ENCODE measurements at regions not wholly inside any gene's neighbourhood (a gene's known extent, or its start where the extent isn't known, plus 50 kb on each side); places are given as distances from the start of the nearest gene placed in this dataset.

DNA sequence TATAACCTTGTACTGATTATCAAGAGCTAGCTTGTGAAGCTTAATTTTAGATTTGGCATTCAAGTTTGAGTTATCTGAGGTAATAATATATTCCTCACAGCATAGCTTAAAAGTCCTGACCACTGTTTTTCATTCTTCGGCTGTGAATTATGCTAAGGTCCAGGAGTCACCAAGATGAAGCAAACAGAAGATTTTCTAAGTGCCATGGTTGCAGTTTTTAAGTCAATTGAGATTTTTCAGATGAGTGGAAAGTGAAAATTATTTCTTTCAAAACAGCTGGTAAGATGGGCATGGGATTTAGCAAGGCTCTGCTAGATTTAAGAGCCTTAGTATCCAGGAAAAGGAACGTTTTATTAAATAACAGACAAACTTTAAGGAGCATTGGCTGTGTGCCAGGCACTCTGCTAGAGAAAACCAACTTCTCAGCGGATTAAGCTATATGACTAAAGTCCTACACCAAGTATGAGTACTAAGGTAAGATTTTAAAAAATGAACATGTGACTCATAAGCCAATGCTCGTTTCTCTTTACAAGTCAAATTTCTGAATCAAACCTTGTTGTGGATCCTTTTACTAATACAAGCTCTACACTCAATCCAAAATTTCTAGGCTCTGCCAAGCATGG lies 149.9 kb upstream of the IL15 start:
- DNase-seq (peak in 1 of 2 donors; percentile 5), ATAC-seq (no peak)
- intact Hi-C loops (cut with DNase I, micrococcal nuclease), result no loop called here

DNA sequence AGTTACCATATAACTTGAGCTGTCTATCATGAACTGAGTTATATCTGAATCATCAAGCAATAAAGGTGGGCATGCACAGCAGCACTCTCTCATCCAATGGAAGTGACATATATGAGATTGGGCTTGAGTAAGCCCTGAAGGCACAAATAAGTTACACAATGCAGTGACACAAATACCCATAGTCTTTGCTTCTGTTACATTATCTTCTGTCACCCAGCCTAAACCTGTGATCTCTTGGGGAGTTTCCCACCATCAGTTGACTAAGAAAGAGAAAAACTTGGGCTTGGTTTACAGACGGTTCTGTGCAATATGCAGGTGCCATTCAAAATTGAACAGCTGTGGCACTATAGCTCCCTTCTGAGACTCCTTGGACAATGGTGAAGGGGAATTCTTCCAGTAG lies 138.8 kb upstream of the IL15 start:
- DNase-seq (no peak), ATAC-seq (no peak)
- intact Hi-C loops (cut with DNase I, micrococcal nuclease), result no loop called here

DNA sequence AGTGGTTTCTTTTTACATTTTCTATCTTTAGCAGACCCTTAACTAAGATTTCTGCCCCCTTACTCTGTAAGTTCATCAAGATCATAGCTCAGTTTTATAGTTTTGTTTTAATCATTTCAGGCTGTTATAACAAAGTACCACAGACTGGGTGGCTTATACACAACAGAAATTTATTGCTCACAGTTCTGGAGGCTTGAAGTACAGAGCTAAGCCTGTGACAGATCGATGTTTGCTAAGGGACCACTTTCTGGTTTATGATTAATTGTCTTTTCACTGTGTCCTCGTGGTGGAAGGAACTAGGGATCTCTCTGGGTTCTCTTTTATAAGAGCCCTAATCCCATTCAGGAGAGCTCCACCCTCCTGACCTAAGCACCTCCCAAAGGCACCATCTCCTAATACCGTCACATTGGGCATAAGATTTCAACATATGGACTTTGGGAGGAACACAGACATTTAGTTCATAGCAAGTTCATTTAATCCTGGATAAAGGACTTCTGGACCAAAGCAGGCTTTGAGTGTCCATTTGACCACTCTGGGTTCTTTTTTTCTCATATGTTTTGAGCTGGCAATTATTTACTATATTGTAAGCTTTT lies 137.0 kb upstream of the IL15 start:
- ATAC-seq (no peak), DNase-seq (no peak)
- intact Hi-C loops (cut with DNase I, micrococcal nuclease), result no loop called here

DNA sequence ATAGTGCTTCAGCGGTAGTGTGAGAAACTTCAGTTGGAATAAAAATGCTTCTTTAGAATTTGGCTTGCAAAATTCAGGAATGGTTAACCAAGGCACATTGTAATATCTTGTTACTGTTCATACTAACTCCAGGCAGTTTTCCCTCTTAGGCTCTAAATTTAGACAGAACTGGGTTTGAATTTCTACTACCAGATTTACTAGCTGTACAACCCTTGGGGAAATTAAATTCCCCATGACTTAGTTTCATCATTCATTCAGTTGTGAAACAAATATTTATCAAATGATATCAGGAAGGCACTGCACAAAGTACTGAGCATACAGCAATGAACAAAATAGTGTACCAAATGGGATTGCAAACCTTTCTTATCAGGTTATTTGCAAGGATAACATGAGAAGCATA lies 135.0 kb upstream of the IL15 start:
- intact Hi-C loops (cut with DNase I, micrococcal nuclease), result no loop called here
- DNase-seq (no peak), ATAC-seq (no peak)

- no peak for DNase-seq
- intact Hi-C loops (cut with DNase I, micrococcal nuclease), result no loop called here
- no peak for ATAC-seq
Observed at GRCh38 chr4:141501931-141502330, 134.5 kb upstream of the IL15 start.

- ATAC-seq (peak; percentile 53), DNase-seq (no peak)
- intact Hi-C loops (cut with DNase I, micrococcal nuclease), result no loop called here
Observed at GRCh38 chr4:141502755-141503154, 133.6 kb upstream of the IL15 start.

DNA sequence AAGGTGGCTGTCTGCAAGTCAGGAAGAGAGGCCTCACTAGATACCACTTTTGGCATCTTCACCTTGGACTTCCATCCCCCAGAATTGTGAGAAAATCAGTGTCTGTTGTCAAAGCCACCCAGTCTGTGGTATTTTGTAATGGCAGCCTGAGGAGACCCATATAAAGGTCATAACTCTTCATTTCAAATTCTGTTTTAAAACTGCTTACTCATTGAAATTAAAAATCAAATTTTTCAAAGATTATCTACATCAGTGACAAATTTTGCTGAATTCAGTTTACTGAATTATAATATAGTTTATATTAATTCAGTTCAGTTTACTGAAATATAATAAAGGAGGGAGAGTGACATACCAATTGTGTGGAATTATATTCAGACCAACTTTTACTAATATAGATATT lies 133.1 kb upstream of the IL15 start:
- ATAC-seq (no peak), DNase-seq (no peak)
- intact Hi-C loops (cut with DNase I, micrococcal nuclease), result no loop called here

GRCh38 chr4:141511055-141511454 lies 125.3 kb upstream of the IL15 start:
- ATAC-seq (no peak), DNase-seq (no peak)
- intact Hi-C loops (cut with DNase I, micrococcal nuclease), result no loop called here

DNA sequence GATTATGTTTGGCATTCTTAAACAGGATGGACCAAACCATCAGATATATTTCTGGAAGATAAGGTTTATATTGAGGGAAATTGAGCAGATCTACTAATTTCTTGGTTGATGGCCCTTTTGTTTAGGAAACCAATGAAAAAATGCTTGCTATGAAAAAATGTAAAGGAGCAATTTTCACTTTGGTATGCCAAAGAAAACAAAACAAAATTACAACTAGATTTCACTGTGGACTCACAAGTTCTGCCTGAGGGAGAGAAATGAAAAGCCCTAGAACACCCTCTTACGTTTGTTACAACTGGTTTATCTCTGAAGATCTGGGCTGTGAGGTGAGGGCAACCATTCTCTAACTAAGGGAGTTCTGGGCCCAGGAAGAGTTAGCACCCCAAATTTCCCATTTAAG lies 122.5 kb upstream of the IL15 start:
- DNase-seq, result no peak
- no peak for ATAC-seq
- intact Hi-C loops (cut with DNase I, micrococcal nuclease), result no loop called here

DNA sequence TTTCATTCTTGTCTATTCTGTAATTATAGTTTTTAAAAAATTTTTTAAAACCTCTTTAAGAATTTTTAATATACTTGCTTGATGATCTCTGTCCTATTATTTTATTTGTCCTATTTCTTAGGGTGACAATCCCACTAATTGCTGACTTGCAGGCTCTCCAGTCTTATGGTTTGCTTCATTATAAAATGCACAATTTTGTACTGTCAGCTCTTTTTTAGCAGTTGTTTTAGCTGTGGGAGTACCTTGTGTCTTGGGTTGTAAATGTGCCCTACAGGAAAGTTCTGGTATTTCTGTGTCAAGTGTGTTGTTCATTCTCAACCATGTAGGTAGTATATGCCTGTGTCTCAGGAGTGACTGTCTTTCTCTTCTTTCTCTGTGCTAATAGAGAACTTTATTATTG lies 118.2 kb upstream of the IL15 start:
- intact Hi-C loops (cut with DNase I, micrococcal nuclease), result no loop called here
- ATAC-seq, result no peak
- DNase-seq, result no peak

DNA sequence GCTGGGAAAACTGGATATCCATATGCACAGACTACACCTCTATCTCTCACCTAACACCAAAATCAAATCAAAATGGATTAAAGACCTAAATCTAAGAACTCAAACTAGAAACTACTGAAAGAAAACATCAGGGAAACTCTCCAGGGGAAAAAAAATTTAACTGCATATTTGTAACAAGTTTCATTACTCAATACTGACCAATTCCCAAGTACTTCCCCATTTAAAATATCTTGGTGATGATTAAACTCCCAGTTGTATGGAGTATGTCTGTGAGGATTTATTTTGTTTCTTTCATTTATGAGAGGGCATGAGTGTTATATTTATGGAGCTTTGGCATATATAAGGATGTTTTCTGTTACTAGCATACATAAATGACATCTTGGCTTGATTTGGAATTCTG lies 112.3 kb upstream of the IL15 start:
- no peak for DNase-seq
- intact Hi-C loops (cut with DNase I, micrococcal nuclease), result no loop called here
- ATAC-seq, result no peak

DNA sequence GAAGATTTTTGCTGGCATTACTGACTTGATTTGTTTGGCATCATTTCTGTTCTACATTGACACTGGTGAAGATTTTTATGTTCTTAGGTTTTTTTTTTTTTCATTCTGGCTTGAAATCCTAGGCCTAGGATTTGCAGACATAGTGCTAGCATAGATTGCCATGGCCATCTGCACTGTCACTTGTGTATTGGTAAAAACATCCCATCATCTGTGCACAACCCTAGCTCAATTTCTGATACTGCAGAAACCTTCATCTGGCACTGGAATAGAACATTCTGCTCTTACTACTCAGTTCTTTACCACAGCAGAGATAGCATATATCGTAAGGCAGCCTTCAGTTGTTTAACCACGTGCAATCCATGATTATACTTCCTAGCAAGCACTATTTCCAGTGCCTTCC lies 111.5 kb upstream of the IL15 start:
- DNase-seq (no peak), ATAC-seq (no peak)
- intact Hi-C loops (cut with DNase I, micrococcal nuclease), result no loop called here

GRCh38 chr4:141530627-141531026 lies 105.8 kb upstream of the IL15 start:
- ATAC-seq (no peak), DNase-seq (no peak)
- intact Hi-C loops (cut with DNase I, micrococcal nuclease), result no loop called here

- DNase-seq, result no peak
- ATAC-seq, result no peak
- intact Hi-C loops (cut with DNase I, micrococcal nuclease), result no loop called here
Observed at GRCh38 chr4:141534985-141535384, 101.4 kb upstream of the IL15 start.

- ATAC-seq (no peak), DNase-seq (no peak)
- intact Hi-C loops (cut with DNase I, micrococcal nuclease), result no loop called here
Observed at GRCh38 chr4:141538001-141538400, 98.4 kb upstream of the IL15 start.

GRCh38 chr4:141540643-141541042 lies 95.7 kb upstream of the IL15 start:
- ATAC-seq (no peak), DNase-seq (no peak)

DNA sequence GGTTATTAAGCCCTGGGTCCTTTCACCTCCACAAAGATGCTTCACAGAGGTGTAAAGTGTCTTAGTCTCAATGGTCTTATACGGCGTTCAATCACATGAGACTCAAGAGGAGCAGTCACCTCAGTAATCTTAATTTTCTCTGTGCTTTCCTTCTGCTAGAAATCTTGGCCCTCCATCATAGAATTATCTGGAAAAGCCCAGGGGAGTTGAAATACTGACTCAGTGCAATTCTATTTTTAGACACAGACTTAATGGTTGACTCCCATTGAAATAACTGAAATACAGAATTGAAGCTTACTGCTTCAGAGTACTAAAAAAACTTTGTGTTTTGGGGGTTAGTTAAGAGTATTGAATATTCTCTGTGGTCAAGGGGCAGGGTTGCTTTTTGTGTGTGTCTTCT lies 94.5 kb upstream of the IL15 start:
- no peak for ATAC-seq
- DNase-seq, result no peak
- intact Hi-C loops (cut with DNase I, micrococcal nuclease), result no loop called here

More at GRCh38 chr4:141540643-141541042, 95.7 kb upstream of the IL15 start:
- intact Hi-C loops (cut with DNase I, micrococcal nuclease), result no loop called here

DNA sequence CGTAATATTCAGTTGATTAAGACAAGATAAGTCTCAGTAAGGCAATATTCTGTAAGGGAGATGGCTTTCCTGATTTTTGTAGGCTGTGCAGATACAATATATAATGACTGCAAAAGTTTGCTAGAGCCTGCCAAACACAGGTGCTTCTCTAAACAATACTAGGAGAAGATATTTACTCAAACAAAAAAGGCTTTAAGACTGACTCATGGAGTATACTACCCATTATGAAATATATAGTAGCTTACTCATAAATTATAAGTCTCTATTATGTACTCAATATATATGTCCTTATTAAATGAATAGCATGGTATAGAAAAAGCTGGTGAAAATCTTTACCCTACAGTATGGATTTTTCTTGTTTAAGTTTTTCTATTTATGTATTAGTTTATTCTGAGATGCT lies 93.2 kb upstream of the IL15 start:
- DNase-seq, result no peak
- no peak for ATAC-seq
- intact Hi-C loops (cut with DNase I, micrococcal nuclease), result no loop called here

DNA sequence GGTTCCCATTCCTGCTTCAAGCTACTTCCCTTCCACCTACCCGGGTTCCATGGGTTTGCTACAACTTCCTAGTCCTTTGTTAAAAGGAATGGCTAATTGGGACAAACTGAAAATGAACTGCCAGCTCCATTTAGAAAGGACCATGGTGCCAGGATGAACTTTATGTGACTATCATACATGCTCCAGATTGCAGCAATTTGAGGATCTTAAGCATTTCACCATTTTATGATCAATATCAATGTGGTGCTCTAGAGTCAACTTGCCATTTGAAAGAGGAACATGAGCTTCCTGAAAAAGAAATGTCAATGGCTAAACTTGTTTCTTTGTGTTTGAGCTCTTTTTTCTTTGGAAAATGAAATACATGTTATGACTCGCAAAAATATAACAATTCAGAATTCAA lies 92.7 kb upstream of the IL15 start:
- no peak for ATAC-seq
- no peak for DNase-seq
- intact Hi-C loops (cut with DNase I, micrococcal nuclease), result no loop called here

DNA sequence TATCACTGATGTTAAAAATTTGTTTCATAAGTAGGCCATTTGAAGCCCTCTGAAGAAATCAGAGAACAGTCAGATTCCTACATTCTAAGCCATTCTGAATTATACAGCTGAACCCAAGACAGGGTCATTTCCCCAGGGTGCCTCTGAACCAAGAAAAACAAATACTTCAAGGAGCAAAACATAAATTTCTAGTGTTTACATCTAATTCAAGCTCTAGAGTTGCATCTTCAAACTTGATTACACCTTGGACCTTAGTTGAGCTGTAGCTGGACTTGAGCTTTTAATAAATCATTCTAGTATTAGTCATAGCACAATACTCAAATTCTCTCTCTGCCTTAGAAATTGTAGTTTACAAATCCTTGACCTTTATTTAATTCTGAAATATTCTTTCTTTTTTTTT lies 87.6 kb upstream of the IL15 start:
- DNase-seq (no peak), ATAC-seq (no peak)
- intact Hi-C loops (cut with DNase I, micrococcal nuclease), result no loop called here

DNA sequence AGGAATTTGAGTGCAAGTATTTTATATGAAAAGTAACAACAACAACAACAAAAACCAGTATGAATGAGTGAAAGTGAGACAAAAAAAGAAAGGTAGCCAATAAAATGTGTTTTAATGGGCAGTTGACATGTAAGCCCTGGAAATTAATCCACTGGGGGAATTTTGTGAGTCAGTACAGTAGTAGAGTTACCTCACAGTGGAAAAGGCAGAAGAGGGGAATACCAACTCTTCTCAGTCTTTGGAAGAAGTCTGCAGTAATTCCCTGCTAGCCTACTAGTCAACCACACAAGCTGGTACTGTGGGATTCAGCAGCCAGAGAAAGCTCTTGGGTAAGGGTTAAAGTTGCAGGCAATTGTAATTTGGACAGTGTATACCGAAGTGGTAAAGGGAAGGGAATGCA lies 76.3 kb upstream of the IL15 start:
- ATAC-seq, result no peak
- intact Hi-C loops (cut with DNase I, micrococcal nuclease), result no loop called here
- DNase-seq, result no peak
